ENCODE measurements at regions not wholly inside any gene's neighbourhood (a gene's known extent, or its start where the extent isn't known, plus 50 kb on each side); places are given as distances from the start of the nearest gene placed in this dataset.

GRCh38 chr3:168860028-168860427 lies 764.3 kb upstream of the GOLIM4 start:
- WGBS, 2 donors, result 80 to 84% methylated on average over 4 of the region's 4 CpGs
- DNase-seq (ENCODE audit: low spot score in 2 of 2), result no peak
- H3K4me3 ChIP-seq (ENCODE audit: low read depth, poor library complexity, severe bottlenecking), result no peak overlapping the region
- intact Hi-C loops (cut with DNase I; ENCODE audit: low total_unique reads), result no loop called here
- TF ChIP-seq POLR2A (IDR thresholded peaks at IDR 0.05), result no peak
- TF ChIP-seq, protein P1, sequence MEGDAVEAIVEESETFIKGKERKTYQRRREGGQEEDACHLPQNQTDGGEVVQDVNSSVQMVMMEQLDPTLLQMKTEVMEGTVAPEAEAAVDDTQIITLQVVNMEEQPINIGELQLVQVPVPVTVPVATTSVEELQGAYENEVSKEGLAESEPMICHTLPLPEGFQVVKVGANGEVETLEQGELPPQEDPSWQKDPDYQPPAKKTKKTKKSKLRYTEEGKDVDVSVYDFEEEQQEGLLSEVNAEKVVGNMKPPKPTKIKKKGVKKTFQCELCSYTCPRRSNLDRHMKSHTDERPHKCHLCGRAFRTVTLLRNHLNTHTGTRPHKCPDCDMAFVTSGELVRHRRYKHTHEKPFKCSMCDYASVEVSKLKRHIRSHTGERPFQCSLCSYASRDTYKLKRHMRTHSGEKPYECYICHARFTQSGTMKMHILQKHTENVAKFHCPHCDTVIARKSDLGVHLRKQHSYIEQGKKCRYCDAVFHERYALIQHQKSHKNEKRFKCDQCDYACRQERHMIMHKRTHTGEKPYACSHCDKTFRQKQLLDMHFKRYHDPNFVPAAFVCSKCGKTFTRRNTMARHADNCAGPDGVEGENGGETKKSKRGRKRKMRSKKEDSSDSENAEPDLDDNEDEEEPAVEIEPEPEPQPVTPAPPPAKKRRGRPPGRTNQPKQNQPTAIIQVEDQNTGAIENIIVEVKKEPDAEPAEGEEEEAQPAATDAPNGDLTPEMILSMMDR (IDR thresholded peaks at IDR 0.05), result no peak

GRCh38 chr3:168859574-168859973 lies 763.9 kb upstream of the GOLIM4 start:
- WGBS, 2 donors, result 85 to 92% methylated on average over 2 of the region's 2 CpGs
- TF ChIP-seq, protein P1 (IDR thresholded peaks at IDR 0.05), result no peak
- no peak for TF ChIP-seq POLR2A (IDR thresholded peaks at IDR 0.05)

DNA sequence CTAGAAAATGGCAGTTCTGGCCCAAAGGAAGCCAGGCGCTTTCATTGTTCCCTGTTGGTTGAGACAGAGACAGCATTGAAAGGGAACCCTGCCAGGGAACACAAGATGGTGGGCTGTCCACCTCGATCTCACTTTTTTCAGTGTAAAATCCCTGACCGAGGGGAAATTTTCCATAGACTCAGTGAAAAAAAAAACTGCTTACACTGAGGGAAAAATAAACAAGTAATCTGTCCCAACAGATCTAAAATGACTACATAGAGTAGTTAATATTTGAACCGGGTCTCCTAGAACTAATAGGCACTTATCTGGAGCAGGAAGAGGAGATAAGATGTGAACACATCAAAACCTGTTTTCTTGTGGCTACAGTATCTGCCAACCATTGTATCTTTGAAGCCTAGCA lies 763.4 kb upstream of the GOLIM4 start:
- TF ChIP-seq, protein P1 (IDR thresholded peaks at IDR 0.05), result no peak
- no peak for TF ChIP-seq POLR2A (IDR thresholded peaks at IDR 0.05)
- H3K4me3 ChIP-seq (ENCODE audit: low read depth, poor library complexity, severe bottlenecking), result no peak overlapping the region
- WGBS, 2 donors, result 83 to 88% methylated on average over 4 of the region's 4 CpGs
- DNase-seq (ENCODE audit: low spot score in 2 of 2), result no peak
- intact Hi-C loops (cut with DNase I; ENCODE audit: low total_unique reads), result no loop called here

More at GRCh38 chr3:168859574-168859973, 763.9 kb upstream of the GOLIM4 start:
- no peak for DNase-seq (ENCODE audit: low spot score in 2 of 2)
- intact Hi-C loops (cut with DNase I; ENCODE audit: low total_unique reads), result no loop called here
- H3K4me3 ChIP-seq (ENCODE audit: low read depth, poor library complexity, severe bottlenecking), result no peak overlapping the region

- intact Hi-C loops (cut with DNase I; ENCODE audit: low total_unique reads), result no loop called here
- no peak overlapping the region for H3K4me3 ChIP-seq (ENCODE audit: low read depth, poor library complexity, severe bottlenecking)
- TF ChIP-seq, protein P1 (IDR thresholded peaks at IDR 0.05), result no peak
- no peak for TF ChIP-seq POLR2A (IDR thresholded peaks at IDR 0.05)
- no peak for DNase-seq (ENCODE audit: low spot score in 2 of 2)
- WGBS, 2 donors, result 95 to 99% methylated on average over 3 of the region's 3 CpGs
Observed at GRCh38 chr3:168858327-168858726, 762.6 kb upstream of the GOLIM4 start.

- no peak overlapping the region for H3K4me3 ChIP-seq (ENCODE audit: low read depth, poor library complexity, severe bottlenecking)
- DNase-seq (ENCODE audit: low spot score in 2 of 2), result no peak
- intact Hi-C loops (cut with DNase I; ENCODE audit: low total_unique reads), result no loop called here
- TF ChIP-seq POLR2A (IDR thresholded peaks at IDR 0.05), result no peak
- TF ChIP-seq, protein P1 (IDR thresholded peaks at IDR 0.05), result no peak
Observed at GRCh38 chr3:168850109-168850508, 754.4 kb upstream of the GOLIM4 start.

DNA sequence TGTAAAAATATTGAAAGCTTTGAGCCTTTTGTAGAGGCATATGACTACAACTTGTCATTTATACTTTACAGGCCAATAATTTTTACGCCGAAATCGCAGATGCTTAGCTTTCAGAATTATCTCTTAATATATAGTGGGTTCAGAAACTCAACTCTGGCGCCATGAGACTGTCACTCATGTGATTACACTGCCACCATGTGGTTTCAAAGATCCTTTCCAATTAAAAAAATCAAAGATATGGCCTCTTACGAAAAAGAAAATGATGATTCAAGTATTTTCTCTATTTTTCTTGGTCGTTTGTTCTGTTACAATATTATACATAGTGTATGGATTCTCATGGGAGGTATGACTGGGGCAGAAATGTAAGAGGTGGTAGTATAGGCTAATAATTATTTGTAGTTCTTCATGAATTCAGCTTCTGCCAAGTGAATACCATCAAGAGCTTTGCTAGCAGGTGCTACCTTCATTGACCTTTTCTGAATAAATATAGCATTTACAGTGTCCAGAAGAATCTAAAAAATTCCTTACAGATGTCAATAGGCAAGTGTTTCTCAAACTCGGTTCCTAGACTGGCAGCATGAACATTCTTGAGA lies 751.7 kb upstream of the GOLIM4 start:
- H3K4me3 ChIP-seq (ENCODE audit: low read depth, poor library complexity, severe bottlenecking), result no peak overlapping the region
- no peak for DNase-seq (ENCODE audit: low spot score in 2 of 2)
- TF ChIP-seq POLR2A (IDR thresholded peaks at IDR 0.05), result no peak
- TF ChIP-seq, protein P1 (IDR thresholded peaks at IDR 0.05), result no peak
- 12% methylated on average over 7 of the region's 7 CpGs for WGBS, 2 donors
- intact Hi-C loops (cut with DNase I; ENCODE audit: low total_unique reads), result no loop called here
